ENCODE measurements at regions not wholly inside any gene's neighbourhood (a gene's known extent, or its start where the extent isn't known, plus 50 kb on each side); places are given as distances from the start of the nearest gene placed in this dataset.

DNA sequence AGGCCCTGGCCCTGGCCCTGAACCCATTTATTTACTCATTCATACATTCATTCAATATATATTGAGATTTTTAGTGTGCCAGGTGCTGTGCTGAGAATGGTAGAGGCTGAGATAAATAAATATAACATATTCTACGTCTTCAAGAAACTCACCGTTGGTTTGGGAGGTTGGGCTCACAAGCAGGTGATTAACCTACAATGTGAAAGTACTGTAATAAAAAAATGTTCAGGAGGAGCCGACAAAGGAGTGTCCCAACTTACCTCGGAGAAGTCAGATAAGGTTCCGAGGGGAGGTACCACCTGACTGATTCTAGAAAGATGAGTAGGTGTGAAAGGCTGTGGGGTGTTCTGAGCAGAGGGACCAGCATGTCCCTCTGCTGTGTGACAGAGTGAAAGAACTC lies 479.6 kb upstream of the KLF4 start:
- Histone ChIP-seq H3K4me3 (ENCODE audit: low read depth, low read length) (no peak overlapping the region), H3K27me3 (ENCODE audit: control insufficient read depth, insufficient read depth, low read length) (no peaks in the 10 kb centered on the region), H3K36me3 (ENCODE audit: control insufficient read depth, insufficient read depth, low read length) (no peaks in the 10 kb centered on the region)
- TF ChIP-seq, protein P1, sequence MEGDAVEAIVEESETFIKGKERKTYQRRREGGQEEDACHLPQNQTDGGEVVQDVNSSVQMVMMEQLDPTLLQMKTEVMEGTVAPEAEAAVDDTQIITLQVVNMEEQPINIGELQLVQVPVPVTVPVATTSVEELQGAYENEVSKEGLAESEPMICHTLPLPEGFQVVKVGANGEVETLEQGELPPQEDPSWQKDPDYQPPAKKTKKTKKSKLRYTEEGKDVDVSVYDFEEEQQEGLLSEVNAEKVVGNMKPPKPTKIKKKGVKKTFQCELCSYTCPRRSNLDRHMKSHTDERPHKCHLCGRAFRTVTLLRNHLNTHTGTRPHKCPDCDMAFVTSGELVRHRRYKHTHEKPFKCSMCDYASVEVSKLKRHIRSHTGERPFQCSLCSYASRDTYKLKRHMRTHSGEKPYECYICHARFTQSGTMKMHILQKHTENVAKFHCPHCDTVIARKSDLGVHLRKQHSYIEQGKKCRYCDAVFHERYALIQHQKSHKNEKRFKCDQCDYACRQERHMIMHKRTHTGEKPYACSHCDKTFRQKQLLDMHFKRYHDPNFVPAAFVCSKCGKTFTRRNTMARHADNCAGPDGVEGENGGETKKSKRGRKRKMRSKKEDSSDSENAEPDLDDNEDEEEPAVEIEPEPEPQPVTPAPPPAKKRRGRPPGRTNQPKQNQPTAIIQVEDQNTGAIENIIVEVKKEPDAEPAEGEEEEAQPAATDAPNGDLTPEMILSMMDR (IDR thresholded peaks at IDR 0.05; ENCODE audit: insufficient read depth, low read length, severe bottlenecking), result no peak
- FAIRE-seq (no peak), DNase-seq (ENCODE audit: low read depth) (no peak)

DNA sequence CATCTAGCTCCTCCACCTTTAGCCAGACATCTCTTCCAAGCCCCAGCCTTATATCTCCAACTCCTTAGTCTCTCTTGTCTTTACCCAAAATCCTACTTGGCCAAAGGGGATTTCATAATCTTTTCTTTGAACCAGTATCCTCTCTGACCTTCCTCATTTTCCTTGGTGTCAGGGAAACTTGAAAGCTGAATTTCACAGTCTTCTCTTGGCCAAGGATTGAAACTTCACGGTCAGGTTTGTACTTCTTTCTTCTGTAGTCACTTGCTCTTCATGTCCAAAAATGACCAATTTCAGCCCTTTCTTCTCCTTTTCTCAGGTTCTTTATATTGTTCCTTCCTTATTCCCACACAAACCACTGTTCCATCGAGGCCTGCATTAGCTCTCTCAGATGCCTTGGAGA lies 473.7 kb upstream of the KLF4 start:
- no peaks in the 10 kb centered on the region for H3K36me3 ChIP-seq (ENCODE audit: control insufficient read depth, insufficient read depth, low read length)
- no peak overlapping the region for H3K4me3 ChIP-seq (ENCODE audit: low read depth, low read length)
- FAIRE-seq (no peak), DNase-seq (ENCODE audit: low read depth) (no peak)
- H3K27me3 ChIP-seq (ENCODE audit: control insufficient read depth, insufficient read depth, low read length), result no peaks in the 10 kb centered on the region
- TF ChIP-seq, protein P1 (IDR thresholded peaks at IDR 0.05; ENCODE audit: insufficient read depth, low read length, severe bottlenecking), result no peak

DNA sequence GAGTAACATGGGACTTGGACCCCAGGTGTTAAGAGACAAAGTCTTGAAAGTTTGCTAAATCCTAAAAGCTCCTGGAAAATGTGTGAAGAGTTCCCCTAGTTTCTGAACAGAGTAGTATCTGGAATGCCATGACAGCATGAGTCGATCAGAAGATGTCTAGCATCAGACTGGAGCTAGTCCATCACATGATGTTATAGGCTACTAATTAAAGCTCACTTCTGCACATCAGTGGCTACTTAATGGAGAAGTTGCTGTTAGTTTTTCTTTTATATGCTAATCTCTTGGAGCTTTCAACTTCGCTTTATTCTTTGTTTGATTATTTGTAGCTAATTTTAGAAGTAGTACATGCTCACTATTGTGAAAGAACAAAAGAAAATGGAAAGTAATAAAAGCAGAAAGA lies 471.3 kb upstream of the KLF4 start:
- no peaks in the 10 kb centered on the region for H3K27me3 ChIP-seq (ENCODE audit: control insufficient read depth, insufficient read depth, low read length)
- TF ChIP-seq, protein P1 (IDR thresholded peaks at IDR 0.05; ENCODE audit: insufficient read depth, low read length, severe bottlenecking), result no peak
- DNase-seq (ENCODE audit: low read depth) (no peak), FAIRE-seq (no peak)
- no peak overlapping the region for H3K4me3 ChIP-seq (ENCODE audit: low read depth, low read length)
- no peaks in the 10 kb centered on the region for H3K36me3 ChIP-seq (ENCODE audit: control insufficient read depth, insufficient read depth, low read length)

DNA sequence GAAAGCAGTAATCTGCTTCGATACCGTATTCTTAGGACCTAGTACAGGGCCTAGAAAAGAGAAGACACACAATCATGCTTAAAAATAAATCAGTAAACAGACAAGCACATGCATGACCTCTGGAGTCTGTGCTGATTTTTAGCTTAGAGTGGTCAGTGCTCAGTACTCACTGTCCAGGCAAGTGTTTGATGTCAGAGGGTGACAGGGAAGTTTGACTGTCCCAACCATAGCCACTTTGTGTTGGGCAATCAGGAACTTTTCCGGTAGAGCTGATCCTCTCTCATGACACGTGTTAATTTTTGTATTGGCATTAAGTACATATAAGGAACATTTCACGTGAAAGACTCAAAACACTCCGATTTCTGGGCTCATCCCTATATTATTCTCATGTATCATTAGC lies 464.7 kb upstream of the KLF4 start:
- Histone ChIP-seq H3K27me3 (ENCODE audit: control insufficient read depth, insufficient read depth, low read length) (no peaks in the 10 kb centered on the region), H3K36me3 (ENCODE audit: control insufficient read depth, insufficient read depth, low read length) (no peaks in the 10 kb centered on the region), H3K4me3 (ENCODE audit: low read depth, low read length) (no peak overlapping the region)
- TF ChIP-seq, protein P1 (IDR thresholded peaks at IDR 0.05; ENCODE audit: insufficient read depth, low read length, severe bottlenecking), result no peak
- FAIRE-seq, result no peak
- DNase-seq (ENCODE audit: low read depth), result no peak

DNA sequence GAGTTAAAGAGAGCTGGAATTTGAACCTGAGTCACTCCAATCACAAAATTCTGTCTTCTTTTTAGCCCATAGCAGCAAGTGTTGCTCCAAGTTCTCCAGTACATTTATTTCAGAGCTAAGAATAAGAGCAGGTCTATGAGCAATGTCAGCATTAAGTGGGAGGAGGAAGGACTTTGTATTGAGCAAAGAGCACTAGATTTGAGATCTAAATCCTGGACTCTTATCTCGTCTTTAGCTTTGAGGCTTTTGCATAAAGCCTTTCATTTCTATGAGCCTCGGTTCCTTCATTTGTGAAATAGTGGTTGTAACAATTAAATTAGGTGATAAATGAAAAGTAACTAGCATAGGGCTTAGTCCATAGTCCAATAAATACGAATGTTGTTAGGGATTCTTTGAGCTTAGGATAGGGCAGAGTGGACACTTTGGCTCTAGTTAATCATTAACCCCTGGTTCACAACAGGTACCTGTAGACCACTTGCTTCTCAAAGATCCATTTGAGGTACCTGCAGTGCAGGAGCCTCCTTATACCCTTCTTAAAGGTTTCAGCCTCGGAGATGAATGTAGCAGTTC lies 464.1 kb upstream of the KLF4 start:
- Histone ChIP-seq H3K27me3 (ENCODE audit: control insufficient read depth, insufficient read depth, low read length) (no peaks in the 10 kb centered on the region), H3K36me3 (ENCODE audit: control insufficient read depth, insufficient read depth, low read length) (no peaks in the 10 kb centered on the region), H3K4me3 (ENCODE audit: low read depth, low read length) (no peak overlapping the region)
- TF ChIP-seq, protein P1 (IDR thresholded peaks at IDR 0.05; ENCODE audit: insufficient read depth, low read length, severe bottlenecking), result no peak
- DNase-seq (ENCODE audit: low read depth) (no peak), FAIRE-seq (no peak)

DNA sequence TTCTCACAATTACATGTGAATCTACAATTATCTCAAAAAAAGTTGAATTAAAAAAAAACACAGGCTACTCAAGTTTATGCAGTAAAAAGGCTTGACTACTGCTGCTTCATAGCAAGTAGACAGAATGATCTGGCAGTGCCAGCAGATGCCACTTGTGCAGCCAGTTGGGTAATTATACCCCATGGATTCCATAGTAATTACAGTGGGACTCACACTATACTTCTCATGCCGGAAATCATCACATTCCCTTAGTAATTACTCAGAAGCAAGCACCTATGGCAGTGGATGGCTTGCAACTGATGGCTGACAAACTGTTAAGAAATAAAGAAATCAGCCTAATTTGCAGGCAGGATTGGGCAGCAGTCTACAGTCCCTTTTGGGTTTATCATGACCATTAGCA lies 463.2 kb upstream of the KLF4 start:
- no peaks in the 10 kb centered on the region for H3K36me3 ChIP-seq (ENCODE audit: control insufficient read depth, insufficient read depth, low read length)
- no peaks in the 10 kb centered on the region for H3K27me3 ChIP-seq (ENCODE audit: control insufficient read depth, insufficient read depth, low read length)
- FAIRE-seq, result no peak
- DNase-seq (ENCODE audit: low read depth), result peak; percentile 20
- TF ChIP-seq, protein P1 (IDR thresholded peaks at IDR 0.05; ENCODE audit: insufficient read depth, low read length, severe bottlenecking), result no peak
- H3K4me3 ChIP-seq (ENCODE audit: low read depth, low read length), result no peak overlapping the region

Measured in bronchial epithelial cell (primary cell).